Activated T-cell treated with anti-CD3 and anti-CD28 coated beads for 24 hours (primary cell): ENCODE measurements at regions not wholly inside any gene's neighbourhood (a gene's known extent, or its start where the extent isn't known, plus 50 kb on each side); places are given as distances from the start of the nearest gene placed in this dataset.

Source experiments
- DNase-seq: peaks from one replicate; pipeline ENCODE4 v3.0.0-alpha.2; 2020; ENCODE audit warnings: low read depth

- DNase-seq, result no peak
Observed at GRCh38 chr10:3465406-3465891, 292.9 kb upstream of the PITRM1 start.

GRCh38 chr10:3464760-3465405 is 292.3 kb upstream of the PITRM1 start:
- DNase-seq, result no peak

GRCh38 chr10:3460420-3461128 is 288.0 kb upstream of the PITRM1 start:
- DNase-seq, result no peak

DNA sequence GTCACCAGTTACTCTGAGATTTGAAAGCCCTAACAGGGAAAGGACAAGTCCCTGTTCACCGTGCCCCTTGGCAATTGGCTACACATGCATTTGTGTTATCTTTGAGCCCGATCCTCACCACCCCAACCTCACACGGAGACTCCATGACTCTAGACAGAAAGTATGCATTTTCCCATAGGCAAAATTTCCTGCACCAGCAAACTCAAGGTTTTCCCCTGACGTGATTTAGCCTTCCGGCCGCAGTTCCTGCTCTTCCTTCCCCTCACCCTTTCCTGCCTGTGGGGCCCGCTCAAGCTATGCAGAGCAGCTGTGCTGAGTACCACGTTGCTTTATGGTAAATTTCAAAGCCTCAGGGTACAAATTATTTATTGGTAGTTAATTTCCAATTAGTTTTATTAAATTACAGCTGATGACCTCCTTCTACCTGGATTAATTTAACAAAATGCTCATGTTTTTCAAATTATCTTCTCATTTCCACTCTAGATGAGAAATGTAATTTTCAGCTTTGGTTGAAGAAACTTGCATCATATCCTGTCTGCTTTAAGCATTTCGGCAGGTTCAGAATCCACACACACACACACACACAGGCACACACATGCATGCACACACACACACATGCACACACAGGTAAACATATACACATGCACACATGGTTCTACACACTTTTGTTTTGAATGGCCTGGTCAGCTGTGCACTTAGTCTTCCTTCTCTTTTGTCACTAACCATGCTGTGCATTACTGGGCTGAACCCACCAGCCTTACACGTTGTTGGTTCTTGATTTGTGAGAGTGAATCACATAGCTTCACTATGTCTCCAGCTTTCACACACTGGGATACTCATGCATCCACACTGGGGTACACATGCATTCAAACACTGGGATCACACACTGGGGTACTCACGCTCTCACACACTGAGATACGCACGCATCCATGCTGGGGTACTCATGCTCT is 283.1 kb upstream of the PITRM1 start:
- DNase-seq, result no peak

- no peak for DNase-seq
Observed at GRCh38 chr10:3452683-3453361, 280.2 kb upstream of the PITRM1 start.

GRCh38 chr10:3452173-3452626 is 279.6 kb upstream of the PITRM1 start:
- DNase-seq, result no peak

DNA sequence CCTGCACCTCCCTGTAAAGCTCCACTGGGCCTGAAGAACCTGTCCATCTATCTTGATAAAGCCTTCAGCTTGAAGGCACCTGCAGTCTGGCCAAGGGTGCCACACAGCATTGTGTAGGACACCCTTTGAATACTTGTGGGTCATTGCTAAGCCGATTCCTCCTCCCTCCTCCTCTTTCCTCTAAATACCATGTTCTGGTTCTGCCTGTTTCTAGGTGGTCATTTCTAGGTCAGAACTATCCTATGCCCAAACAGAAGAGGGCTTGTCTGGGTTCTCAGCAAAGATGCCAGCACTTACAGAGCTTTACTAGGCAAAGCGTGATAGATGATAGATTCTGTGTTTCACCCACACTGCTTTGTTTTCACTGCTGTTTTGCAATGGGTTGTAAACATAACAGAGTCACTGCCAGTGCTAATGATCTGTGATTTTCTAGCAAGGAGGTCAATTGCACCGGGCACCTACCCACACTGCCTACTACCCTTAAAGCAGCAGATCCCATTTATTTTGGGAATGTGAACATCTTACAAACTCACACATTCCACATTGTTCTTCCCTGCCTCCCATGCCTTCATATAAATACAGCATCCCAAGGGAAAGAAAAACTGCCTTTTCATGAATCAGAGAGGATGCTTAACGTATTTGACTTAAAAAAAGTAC is 279.1 kb upstream of the PITRM1 start:
- no peak for DNase-seq

- DNase-seq, result no peak
Observed at GRCh38 chr10:3446221-3446620, 273.6 kb upstream of the PITRM1 start.

- DNase-seq, result no peak
Observed at GRCh38 chr10:3445648-3446047, 273.1 kb upstream of the PITRM1 start.

DNA sequence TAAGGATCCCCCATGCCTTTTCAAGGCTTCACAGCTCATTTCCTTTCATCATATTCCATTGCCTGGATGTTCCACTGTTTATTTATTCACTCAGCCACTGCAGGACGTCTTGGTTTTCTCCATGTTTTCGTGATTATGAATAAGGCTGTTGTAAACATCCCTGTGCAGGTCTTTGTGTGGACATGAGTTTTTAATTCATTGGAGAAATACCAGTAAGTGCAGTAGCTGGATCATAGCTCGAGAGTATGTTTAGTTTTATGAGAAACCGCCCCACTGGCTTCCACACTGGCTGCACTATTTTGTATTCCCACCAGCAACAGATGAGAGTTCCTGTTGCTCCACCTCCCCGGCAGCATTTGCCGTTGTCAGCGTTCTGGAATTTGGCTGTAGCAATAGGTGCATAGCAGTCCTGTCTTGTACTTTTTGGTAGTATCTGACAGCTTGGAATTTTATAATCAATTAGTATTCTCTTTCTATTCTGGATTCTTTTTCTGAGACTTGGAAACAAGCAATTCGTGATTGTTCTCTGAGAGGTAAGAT is 269.9 kb upstream of the PITRM1 start:
- no peak for DNase-seq

DNA sequence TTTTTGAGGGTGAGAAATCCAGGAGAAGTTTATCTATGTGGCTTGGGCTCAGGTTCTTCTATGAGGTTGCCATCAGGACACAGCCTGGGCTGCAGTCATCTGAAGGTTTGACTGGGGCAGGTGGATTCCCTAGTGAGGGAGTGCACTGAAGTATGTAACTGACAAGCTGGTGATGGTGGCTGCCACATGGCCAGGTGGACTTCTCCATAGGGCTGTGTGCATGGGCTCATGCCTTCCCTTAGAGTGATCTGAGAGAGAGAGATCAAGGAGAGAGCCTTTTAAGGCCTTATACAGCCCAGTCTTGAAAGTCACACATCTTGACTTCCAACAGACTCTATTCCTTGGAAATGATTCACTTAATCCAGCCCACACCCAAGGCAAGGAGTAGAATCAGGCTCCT is 266.6 kb upstream of the PITRM1 start:
- no peak for DNase-seq

- no peak for DNase-seq
Observed at GRCh38 chr10:3438606-3439005, 266.0 kb upstream of the PITRM1 start.

- DNase-seq, result no peak
Observed at GRCh38 chr10:3435671-3436070, 263.1 kb upstream of the PITRM1 start.

GRCh38 chr10:3433988-3434387 is 261.4 kb upstream of the PITRM1 start:
- no peak for DNase-seq

GRCh38 chr10:3433131-3433530 is 260.5 kb upstream of the PITRM1 start:
- DNase-seq, result no peak

DNA sequence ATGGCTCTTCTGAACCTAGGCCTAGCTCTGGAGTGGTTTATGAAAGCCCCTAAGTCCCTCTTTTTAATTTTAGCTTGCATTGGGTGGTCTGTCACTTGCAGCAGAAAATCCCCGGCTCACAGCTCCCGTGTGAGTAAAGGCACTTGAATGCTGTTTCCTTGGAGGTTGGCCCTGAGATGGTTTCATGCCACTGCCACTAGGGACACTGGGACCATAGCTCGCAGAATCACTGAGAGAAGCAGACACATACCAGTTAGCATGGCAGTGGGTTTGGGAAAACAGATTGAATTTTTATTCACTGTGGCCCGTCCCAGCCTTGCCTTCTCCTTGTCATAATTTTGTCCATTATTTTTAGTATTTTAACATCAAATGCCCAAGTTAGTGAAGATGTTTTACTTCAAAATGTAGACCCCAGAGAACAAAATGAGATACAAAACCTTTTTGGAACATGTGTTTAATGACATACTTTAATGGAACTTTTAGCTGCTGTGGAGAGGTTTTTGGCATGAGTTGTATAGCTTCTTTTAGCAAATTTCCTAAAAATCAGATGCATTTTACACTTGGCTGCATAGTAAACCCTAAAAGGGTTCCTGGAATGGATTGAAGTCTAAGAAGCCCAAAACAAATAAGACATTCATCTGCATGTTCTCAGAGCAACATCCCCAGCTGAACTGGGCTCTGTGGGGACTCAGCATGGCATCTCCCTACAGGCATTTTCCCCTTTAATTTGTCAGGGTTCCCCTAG is 259.7 kb upstream of the PITRM1 start:
- no peak for DNase-seq

DNA sequence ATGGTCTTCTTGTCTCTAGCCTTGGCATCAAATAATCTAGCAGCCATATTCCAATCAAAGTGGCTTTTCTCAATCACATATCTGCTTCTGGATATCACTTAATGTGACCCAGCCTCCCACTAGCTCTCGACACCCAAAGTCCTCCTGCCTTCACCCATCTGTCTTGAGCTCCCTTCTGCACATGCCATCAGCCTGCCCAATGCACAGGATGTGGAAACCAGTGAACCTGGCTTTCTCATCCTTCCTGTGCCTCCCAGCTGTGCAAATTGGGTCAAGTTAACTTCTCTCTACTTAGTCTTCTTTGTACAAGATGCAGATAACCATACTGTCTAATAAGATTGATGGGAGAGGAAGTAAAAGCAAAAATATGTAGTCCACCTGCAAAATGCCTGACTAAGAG is 257.9 kb upstream of the PITRM1 start:
- no peak for DNase-seq

GRCh38 chr10:3429676-3430075 is 257.1 kb upstream of the PITRM1 start:
- no peak for DNase-seq

- no peak for DNase-seq
Observed at GRCh38 chr10:3428826-3429225, 256.2 kb upstream of the PITRM1 start.

- no peak for DNase-seq
Observed at GRCh38 chr10:3427950-3428354, 255.4 kb upstream of the PITRM1 start.
